PC-9 (cell line): ENCODE measurements at regions not wholly inside any gene's neighbourhood (a gene's known extent, or its start where the extent isn't known, plus 50 kb on each side); places are given as distances from the start of the nearest gene placed in this dataset.

ENCODE experiments used
- BruUV-seq: library from RNA; stranded (reverse); fragments of 400-500 nt; replicated peaks from 2 replicates; lab custom pipeline; 2021; lab: Mats Ljungman, UMichigan
- CTCF ChIA-PET: fragments of 300-600 bp; sonication (Branson Sonifier 250); formaldehyde crosslinking; loops from one replicate; lab custom pipeline; 2022; ENCODE audit warnings: antibody characterized with exemption; lab: Charles Lee
- POLR2A ChIA-PET: fragments of 300-600 bp; sonication (Branson Sonifier 250); formaldehyde crosslinking; loops from one replicate; lab custom pipeline; 2022; ENCODE audit warnings: antibody characterized with exemption; ENCODE audit not compliant: unreplicated experiment; lab: Charles Lee
- DNase-seq, 2 experiments: peaks; one replicate each; pipeline versions ENCODE4 v3.0.0 to v3.0.0-alpha.2; 2015 to 2022; ENCODE audit warnings: mixed read lengths in 1 of 2
- H2AFZ ChIP-seq: fragments of 200-600 bp; sonication (generic); 2 replicates; pipeline ENCODE4 v1.8.1; 2017; ENCODE audit warnings: antibody characterized with exemption
- H3F3A ChIP-seq: fragments of 200-600 bp; sonication (generic); 2 replicates; pipeline ENCODE4 v1.8.1; 2017; ENCODE audit warnings: antibody characterized with exemption, mild to moderate bottlenecking, low read depth; ENCODE audit not compliant: insufficient read depth
- H3K27ac ChIP-seq: fragments of 200-600 bp; sonication (generic); 2 replicates; pipeline ENCODE4 v1.6.1; 2016; ENCODE audit warnings: mixed run types
- H3K27me3 ChIP-seq: fragments of 200-600 bp; sonication (generic); 2 replicates; pipeline ENCODE4 v1.6.1; 2016; ENCODE audit warnings: low read depth, mixed run types; ENCODE audit not compliant: insufficient read depth
- H3K36me3 ChIP-seq: fragments of 200-600 bp; sonication (generic); 2 replicates; pipeline ENCODE4 v1.6.1; 2016; ENCODE audit warnings: low read depth, mixed run types
- H3K4me1 ChIP-seq: fragments of 200-600 bp; sonication (generic); replicated peaks from 2 replicates; pipeline ENCODE4 v1.6.1; 2016; ENCODE audit warnings: mixed run types; ENCODE audit not compliant: insufficient read depth
- H3K4me2 ChIP-seq: fragments of 200-600 bp; sonication (generic); 2 replicates; pipeline ENCODE4 v1.6.1; 2017; ENCODE audit warnings: mixed run types
- H3K4me3 ChIP-seq: fragments of 200-600 bp; sonication (generic); 2 replicates; pipeline ENCODE4 v1.6.1; 2016; ENCODE audit warnings: mixed run types
- H3K79me2 ChIP-seq: fragments of 200-600 bp; sonication (generic); 2 replicates; pipeline ENCODE4 v1.6.1; 2017; ENCODE audit warnings: low read depth, mixed run types
- H3K9me2 ChIP-seq: fragments of 200-600 bp; sonication (generic); 2 replicates; pipeline ENCODE4 v1.8.1; 2017; ENCODE audit warnings: mild to moderate bottlenecking; ENCODE audit not compliant: insufficient read depth
- H3K9me3 ChIP-seq: fragments of 200-600 bp; sonication (generic); 2 replicates; pipeline ENCODE4 v1.8.1; 2016; ENCODE audit warnings: low read depth; ENCODE audit not compliant: insufficient read depth
- H4K20me1 ChIP-seq: fragments of 200-600 bp; sonication (generic); 2 replicates; pipeline ENCODE4 v1.8.1; 2017; ENCODE audit not compliant: insufficient read depth
- CTCF ChIP-seq: fragments of 200-600 bp; sonication (generic); conservative IDR thresholded peaks from 2 replicates; pipeline ENCODE4 v1.6.1; 2017; ENCODE audit warnings: mixed run types, antibody characterized with exemption, mild to moderate bottlenecking, moderate library complexity
- EZH2 ChIP-seq: fragments of 200-600 bp; sonication (generic); IDR thresholded peaks from 2 replicates; pipeline ENCODE4 v1.8.0; 2017; ENCODE audit warnings: antibody characterized with exemption, low read depth
- intact Hi-C: fragments of 100-400 bp; cut with micrococcal nuclease; formaldehyde crosslinking; loops from one replicate; pipeline ENCODE4 v1.10.0; 2022; ENCODE audit not compliant: unreplicated experiment

GRCh38 chr2:191573216-191573615, 104.7 kb upstream of the NABP1 start:
- no peaks in the 10 kb centered on the region for H3K79me2 ChIP-seq
- no peak overlapping the region for H3K4me2 ChIP-seq
- no peak overlapping the region for H3K27ac ChIP-seq
- H3K4me3 ChIP-seq = no peak overlapping the region
- ChIA-PET CTCF (no interaction called here), POLR2A (interaction anchor here (0.6 kb wide), 1 partner anchor 9 kb away, joined by 3 read pairs; no protein-coding TSS in a partner anchor)
- H3K9me3 ChIP-seq = no peaks in the 10 kb centered on the region; the same call in 1 of the 2 replicates
- no peaks in the 10 kb centered on the region for H3K36me3 ChIP-seq
- H4K20me1 ChIP-seq = no peaks in the 10 kb centered on the region
- no peaks in the 10 kb centered on the region for H3K27me3 ChIP-seq
- intact Hi-C loops = no loop called here
- H2AFZ ChIP-seq = no peak overlapping the region
- peaks cover 26% of the 10 kb centered on the region for H3K4me1 ChIP-seq
- TF ChIP-seq CTCF (no peak), EZH2 (no peak)
- no TSS peak for BruUV-seq
- no peak for DNase-seq
- H3K9me2 ChIP-seq = no peaks in the 10 kb centered on the region
- H3F3A ChIP-seq = no peaks in the 10 kb centered on the region

GRCh38 chr2:191574232-191574631, 103.7 kb upstream of the NABP1 start:
- no peak overlapping the region for H3K4me3 ChIP-seq
- H3K4me2 ChIP-seq = no peak overlapping the region
- POLR2A ChIA-PET = no interaction called here
- H3K79me2 ChIP-seq = no peaks in the 10 kb centered on the region
- H3K27me3 ChIP-seq = no peaks in the 10 kb centered on the region
- peak in 1 of 2 experiments; percentile 58 for DNase-seq
- intact Hi-C loops = no loop called here
- no peaks in the 10 kb centered on the region for H3K36me3 ChIP-seq
- TF ChIP-seq EZH2 (no peak), CTCF (no peak)
- H3K27ac ChIP-seq = no peak overlapping the region
- no peaks in the 10 kb centered on the region for H4K20me1 ChIP-seq
- H3K9me2 ChIP-seq = no peaks in the 10 kb centered on the region
- no peaks in the 10 kb centered on the region; the same call in 1 of the 2 replicates for H3K9me3 ChIP-seq
- BruUV-seq = no TSS peak
- CTCF ChIA-PET = no interaction called here
- H3K4me1 ChIP-seq = peaks cover 20% of the 10 kb centered on the region
- no peaks in the 10 kb centered on the region for H3F3A ChIP-seq
- H2AFZ ChIP-seq = no peak overlapping the region

- Histone ChIP-seq H4K20me1 (no peaks in the 10 kb centered on the region), H3K4me2 (no peak overlapping the region; the same call in 1 of the 2 replicates), H3K9me3 (no peaks in the 10 kb centered on the region; the same call in 1 of the 2 replicates), H3K27me3 (no peaks in the 10 kb centered on the region), H2AFZ (no peak overlapping the region), H3K27ac (peak overlapping the region; percentile 26; the same call in 1 of the 2 replicates), H3K4me3 (no peak overlapping the region), H3F3A (peaks cover 9% of the 10 kb centered on the region), H3K4me1 (peaks cover 31% of the 10 kb centered on the region), H3K9me2 (no peaks in the 10 kb centered on the region), H3K79me2 (no peaks in the 10 kb centered on the region), H3K36me3 (no peaks in the 10 kb centered on the region)
- no peak for DNase-seq
- no TSS peak for BruUV-seq
- ChIA-PET CTCF (no interaction called here), POLR2A (interaction anchor here (0.6 kb wide), 1 partner anchor 61 kb away, joined by 4 read pairs; no protein-coding TSS in a partner anchor)
- intact Hi-C loops = no loop called here
- TF ChIP-seq CTCF (no peak), EZH2 (no peak)
Measured at GRCh38 chr2:191577605-191578004, 100.3 kb upstream of the NABP1 start.
